NCI-H1694 treated with DMSO at 0.1 percent for 48 hours (cell line): ENCODE measurements at regions not wholly inside any gene's neighbourhood (a gene's known extent, or its start where the extent isn't known, plus 50 kb on each side); places are given as distances from the start of the nearest gene placed in this dataset.
"Not testable (repeated sequence)": the region's sequence is repeated elsewhere in the genome, so short reads cannot be mapped to it uniquely, and the experiment has no call there.

Source experiments
- DNase-seq: peaks from one replicate; lab custom pipeline; 2025; lab: John Stamatoyannopoulos, UW

GRCh38 chr13:82206241-82206640 lies 1676.0 kb downstream of the SLITRK1 start:
- no peak for DNase-seq

DNA sequence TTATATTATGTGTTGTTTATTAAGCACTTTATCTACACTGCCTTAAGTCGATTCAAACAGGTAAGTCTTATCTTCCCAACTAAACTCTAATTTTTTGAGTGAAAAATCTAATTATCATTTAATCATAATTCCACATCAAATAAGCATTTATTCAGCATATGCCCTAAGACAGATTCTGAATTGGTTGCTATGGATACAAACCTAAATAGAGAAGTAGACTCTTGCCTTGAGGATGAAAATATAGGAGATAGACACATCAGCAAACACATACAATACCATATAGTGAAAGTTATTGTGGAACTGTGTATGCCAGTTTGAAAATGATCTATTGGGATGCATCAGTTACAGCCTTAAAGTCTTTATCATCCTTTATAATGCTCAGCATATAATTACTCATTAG lies 1679.9 kb downstream of the SLITRK1 start:
- no peak for DNase-seq

GRCh38 chr13:82196087-82196486 lies 1686.2 kb downstream of the SLITRK1 start:
- DNase-seq: no peak

- no peak for DNase-seq
These were observed 1695.0 kb downstream of the SLITRK1 start for GRCh38 chr13:82187227-82187626.

- DNase-seq: no peak
These were observed 1705.5 kb downstream of the SLITRK1 start for GRCh38 chr13:82176751-82177150.

DNA sequence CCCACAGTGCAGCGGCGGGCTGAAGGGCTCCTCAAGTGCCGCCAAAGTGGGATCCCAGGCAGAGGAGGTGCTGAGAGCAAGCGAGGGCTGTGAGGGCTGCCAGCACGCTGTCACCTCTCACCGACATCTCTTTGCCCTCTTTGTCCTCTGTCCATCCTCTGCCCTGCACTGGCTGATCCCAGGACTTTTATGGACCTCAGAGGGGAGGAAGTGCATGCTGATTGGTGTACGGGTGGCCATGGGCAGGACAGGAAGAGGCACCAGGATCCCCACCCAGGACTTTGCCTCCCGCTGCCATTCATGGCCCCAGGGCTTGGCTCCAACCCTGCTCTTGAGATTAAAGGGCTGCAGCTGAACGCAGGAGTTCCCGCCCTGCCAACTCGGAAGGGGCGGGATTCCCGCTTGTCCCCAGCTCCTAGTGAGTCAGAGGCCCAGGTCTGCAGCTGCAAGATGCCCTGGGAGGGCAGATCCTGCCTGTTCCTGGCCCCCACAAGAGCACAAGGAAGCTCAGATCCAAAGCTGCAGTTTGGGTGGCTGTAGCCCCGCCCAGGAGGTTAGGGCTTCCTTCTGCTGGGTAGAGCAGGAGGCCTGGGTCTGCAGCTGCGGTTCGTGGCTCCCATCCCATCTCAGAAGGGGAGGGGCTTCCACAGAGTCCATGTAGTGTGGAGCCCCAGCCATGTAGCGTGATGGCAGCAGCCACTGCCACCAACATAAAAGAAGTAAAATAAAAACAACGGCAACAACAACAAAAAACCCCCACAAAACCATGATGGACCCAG lies 1716.7 kb downstream of the SLITRK1 start:
- DNase-seq: no peak

GRCh38 chr13:82164780-82165395 lies 1717.4 kb downstream of the SLITRK1 start:
- DNase-seq: not testable (repeated sequence)

GRCh38 chr13:82147526-82147925 lies 1734.7 kb downstream of the SLITRK1 start:
- DNase-seq: no peak

- DNase-seq: no peak
These were observed 1745.4 kb downstream of the SLITRK1 start for GRCh38 chr13:82136880-82137279.

DNA sequence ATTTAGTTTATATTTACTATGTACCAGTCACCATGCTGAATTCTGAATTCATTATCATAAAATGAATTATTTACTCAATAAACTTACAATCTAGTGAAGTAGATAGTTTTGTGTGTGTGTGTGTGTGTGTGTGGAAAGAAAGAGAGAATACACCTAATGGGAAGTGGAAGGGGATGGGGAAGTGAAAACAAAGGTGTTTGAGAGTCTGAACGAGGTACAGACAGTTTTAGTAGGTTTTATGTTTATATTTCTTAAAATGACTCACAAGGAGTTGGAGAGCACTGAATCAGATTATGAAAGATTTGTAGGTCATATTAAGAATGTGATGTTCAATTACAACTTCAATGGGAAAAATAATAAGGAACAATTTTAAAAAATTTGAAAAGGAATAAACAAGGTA lies 1753.0 kb downstream of the SLITRK1 start:
- no peak for DNase-seq

DNA sequence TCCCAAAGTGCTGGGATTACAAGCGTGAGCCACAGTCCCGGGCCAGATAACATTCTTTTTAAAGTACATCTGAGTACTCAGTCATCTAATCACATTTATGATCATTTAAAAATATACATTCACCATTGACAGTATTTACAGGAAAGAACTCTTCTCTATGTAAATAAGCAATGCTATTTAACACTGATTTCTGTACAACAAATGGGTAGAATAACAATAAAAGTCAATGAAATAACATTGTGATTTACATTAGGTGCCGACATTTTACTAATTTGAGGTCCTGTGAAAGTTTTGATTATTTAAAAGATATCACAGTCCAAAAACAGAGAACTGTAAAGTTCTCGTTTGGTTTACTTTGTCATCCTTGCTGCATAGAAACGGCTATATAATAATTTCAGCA lies 1763.7 kb downstream of the SLITRK1 start:
- DNase-seq: no peak

DNA sequence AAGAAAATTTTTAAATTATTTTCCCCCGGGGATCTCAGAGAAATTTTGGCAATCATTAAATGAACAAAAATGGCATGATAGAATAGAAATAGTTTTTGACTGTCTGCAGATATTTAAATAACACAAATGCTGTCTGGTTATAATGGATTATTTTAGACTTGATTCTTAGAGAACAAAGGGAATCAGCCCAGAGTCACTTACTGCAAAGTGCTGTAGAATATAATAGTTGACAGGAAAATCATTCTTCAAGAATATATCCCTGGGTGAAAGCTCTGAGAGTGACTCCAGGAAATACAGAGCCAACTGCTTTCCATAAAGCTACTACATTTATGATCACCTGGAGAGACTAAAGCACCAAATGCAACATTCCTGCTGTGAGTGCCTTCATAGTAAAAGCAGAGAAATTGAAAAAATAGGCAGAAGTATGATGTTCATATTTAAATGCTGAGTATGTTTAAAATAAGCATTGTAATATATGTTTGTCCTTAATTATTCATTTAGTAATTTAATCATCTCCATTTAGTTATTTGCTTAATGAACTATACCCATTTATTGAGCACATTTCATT lies 1765.8 kb downstream of the SLITRK1 start:
- DNase-seq: no peak

- no peak for DNase-seq
These were observed 1766.9 kb downstream of the SLITRK1 start for GRCh38 chr13:82115391-82115790.

GRCh38 chr13:82096256-82096655 lies 1755.3 kb upstream of the SPRY2 start:
- DNase-seq: no peak

DNA sequence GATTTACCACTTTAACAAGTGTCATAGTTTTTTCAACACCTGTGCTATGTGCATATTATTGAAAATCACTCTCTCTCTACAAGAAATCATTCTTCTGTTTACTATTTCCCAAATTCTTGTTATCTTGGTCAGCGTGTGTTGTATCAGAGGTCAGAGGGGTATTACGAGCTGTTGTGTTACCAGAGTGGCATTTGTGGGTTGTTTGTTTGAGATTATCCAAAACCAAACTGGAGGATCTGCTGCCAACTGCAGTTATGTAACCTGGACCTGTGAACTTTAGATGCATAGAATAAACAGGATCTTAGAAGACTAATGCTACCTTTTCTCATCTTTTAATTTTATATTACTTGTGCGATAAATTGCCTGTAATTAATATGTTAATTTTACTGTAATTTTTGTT lies 1751.4 kb upstream of the SPRY2 start:
- DNase-seq: no peak

DNA sequence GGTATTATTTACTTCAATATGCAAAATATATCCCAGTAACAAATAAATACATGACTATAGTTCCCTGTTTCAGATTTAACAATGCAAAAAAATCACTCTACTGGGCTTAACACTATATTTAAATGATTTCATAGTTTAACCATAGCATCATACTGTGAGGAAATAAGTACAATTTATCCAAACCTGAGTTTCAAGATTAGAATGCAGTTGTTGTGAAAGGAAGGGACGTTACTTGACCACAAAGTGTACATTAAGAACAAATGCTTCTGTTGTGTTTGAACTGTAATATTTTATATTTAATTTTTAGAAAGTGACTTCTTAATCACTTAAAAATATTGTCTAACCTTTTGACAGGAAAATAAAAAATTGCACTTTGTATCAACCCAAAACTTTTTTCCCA lies 1747.9 kb upstream of the SPRY2 start:
- DNase-seq: no peak

GRCh38 chr13:82076496-82076895 lies 1735.6 kb upstream of the SPRY2 start:
- DNase-seq: no peak

- DNase-seq: no peak
These were observed 1729.5 kb upstream of the SPRY2 start for GRCh38 chr13:82070416-82070815.

DNA sequence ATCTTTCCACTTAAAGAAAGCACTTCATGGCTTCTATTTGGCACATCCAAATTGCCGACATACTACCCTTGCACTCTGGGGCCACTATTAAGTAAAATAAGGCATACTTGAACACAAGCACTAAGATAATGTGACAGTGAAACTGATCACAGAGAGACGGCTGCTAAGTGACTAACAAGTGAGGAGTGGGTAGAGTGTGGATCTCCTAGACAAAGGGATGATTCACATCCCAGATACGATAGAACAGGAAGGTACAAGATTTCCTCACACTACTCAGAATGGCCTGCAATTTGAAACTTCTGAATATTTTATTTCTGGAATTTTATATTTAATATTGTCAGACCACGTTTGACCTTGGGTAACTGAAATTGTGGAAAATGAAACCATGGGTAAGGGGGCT lies 1721.8 kb upstream of the SPRY2 start:
- no peak for DNase-seq

DNA sequence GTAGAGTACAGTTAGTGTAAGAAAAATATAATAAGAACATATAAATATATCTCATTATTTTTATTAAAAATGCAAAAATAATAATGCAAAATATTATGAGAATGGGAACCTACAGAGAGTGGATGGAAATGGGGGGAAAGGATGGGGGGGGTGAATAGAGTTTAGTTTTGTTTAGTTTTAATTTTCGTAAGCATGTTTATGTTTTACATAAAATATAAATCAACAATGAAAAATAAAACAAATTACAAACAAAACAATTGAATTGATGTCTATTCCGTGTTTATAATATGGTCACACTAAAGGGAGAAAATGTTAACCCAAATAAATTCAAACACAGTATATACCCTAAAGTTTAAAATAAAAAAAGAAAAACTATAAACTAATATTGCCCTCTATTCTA lies 1717.4 kb upstream of the SPRY2 start:
- DNase-seq: no peak

GRCh38 chr13:82045316-82045715 lies 1704.4 kb upstream of the SPRY2 start:
- not testable (repeated sequence) for DNase-seq

GRCh38 chr13:82036602-82037001 lies 1695.7 kb upstream of the SPRY2 start:
- no peak for DNase-seq

GRCh38 chr13:82011355-82011754 lies 1670.4 kb upstream of the SPRY2 start:
- DNase-seq: no peak

DNA sequence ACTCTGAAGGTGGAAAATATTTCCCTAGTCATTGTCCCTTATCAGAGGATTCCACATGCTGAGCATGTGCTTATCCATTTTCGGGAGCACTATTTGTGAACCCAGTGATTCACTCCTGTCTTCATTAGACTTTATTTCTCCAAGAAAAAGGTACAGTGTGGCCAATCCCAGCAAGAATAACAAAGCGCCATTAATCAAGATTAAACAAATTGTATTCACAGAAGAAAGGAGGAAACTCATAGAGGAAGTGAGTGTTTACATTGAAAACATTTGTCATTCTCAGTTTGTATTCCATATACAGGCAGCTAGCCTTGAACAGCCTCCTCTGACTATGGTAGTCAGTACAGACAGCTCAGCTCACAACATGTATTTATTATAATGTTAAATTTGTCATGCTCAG lies 1669.9 kb upstream of the SPRY2 start:
- DNase-seq: no peak
